GM23338 (cell line): ENCODE measurements at regions not wholly inside any gene's neighbourhood (a gene's known extent, or its start where the extent isn't known, plus 50 kb on each side); places are given as distances from the start of the nearest gene placed in this dataset.

Experiments
- ATAC-seq: fragments of 200-7000 bp; cut with Tn5 transposase; 3 replicates; pipeline ENCODE4 v1.9.1; 2020
- DNase-seq: peaks from one replicate; pipeline ENCODE4 v3.0.0-alpha.2; 2015; ENCODE audit warnings: low spot score
- H2AFZ ChIP-seq: fragments of 200-600 bp; sonication (generic); 2 replicates; pipeline ENCODE4 v1.8.0; 2016; ENCODE audit warnings: antibody characterized with exemption, mild to moderate bottlenecking, moderate library complexity
- H3F3A ChIP-seq: fragments of 200-600 bp; sonication (generic); replicated peaks from 2 replicates; pipeline ENCODE4 v1.8.0; 2017; ENCODE audit warnings: antibody characterized with exemption, mixed run types, low read depth
- H3K27ac ChIP-seq: fragments of 200-600 bp; sonication (generic); 2 replicates; pipeline ENCODE4 v1.6.1; 2016; ENCODE audit warnings: low read depth
- H3K27me3 ChIP-seq: fragments of 200-600 bp; sonication (generic); 2 replicates; pipeline ENCODE4 v1.8.0; 2016; ENCODE audit warnings: mild to moderate bottlenecking, mixed run types, moderate library complexity; ENCODE audit not compliant: insufficient read depth
- H3K36me3 ChIP-seq: fragments of 200-600 bp; sonication (generic); 2 replicates; pipeline ENCODE4 v1.8.0; 2016; ENCODE audit warnings: mild to moderate bottlenecking; ENCODE audit not compliant: insufficient read depth
- H3K4me1 ChIP-seq: fragments of 200-600 bp; sonication (generic); 2 replicates; pipeline ENCODE4 v1.8.0; 2016; ENCODE audit warnings: mild to moderate bottlenecking, moderate library complexity; ENCODE audit not compliant: insufficient read depth
- H3K4me2 ChIP-seq: fragments of 200-600 bp; sonication (generic); 2 replicates; pipeline ENCODE4 v1.7.1; 2017; ENCODE audit warnings: mixed run types
- H3K4me3 ChIP-seq: fragments of 200-600 bp; sonication (generic); 2 replicates; pipeline ENCODE4 v1.6.1; 2016; ENCODE audit warnings: mixed run types
- H3K79me2 ChIP-seq: fragments of 200-600 bp; sonication (generic); replicated peaks from 2 replicates; pipeline ENCODE4 v1.8.0; 2017; ENCODE audit warnings: mild to moderate bottlenecking; ENCODE audit not compliant: insufficient read depth
- H3K9me2 ChIP-seq: fragments of 200-600 bp; sonication (generic); 2 replicates; pipeline ENCODE4 v1.8.0; 2017; ENCODE audit not compliant: insufficient read depth
- H4K20me1 ChIP-seq: fragments of 200-600 bp; sonication (generic); replicated peaks from 2 replicates; pipeline ENCODE4 v1.8.0; 2017; ENCODE audit warnings: mild to moderate bottlenecking; ENCODE audit not compliant: insufficient read depth
- H3K27ac Mint-ChIP-seq: 2 replicates; pipeline ENCODE4 v1.8.0; 2020; ENCODE audit warnings: inconsistent platforms, mild to moderate bottlenecking, moderate library complexity, mixed read lengths
- H3K27me3 Mint-ChIP-seq: 3 replicates; pipeline ENCODE4 v1.8.0; 2022; ENCODE audit warnings: low read depth, mild to moderate bottlenecking, moderate library complexity, mixed read lengths, inconsistent platforms; ENCODE audit not compliant: insufficient read depth, poor library complexity
- H3K36me3 Mint-ChIP-seq: 3 replicates; pipeline ENCODE4 v1.8.0; 2021; ENCODE audit warnings: low read depth, mild to moderate bottlenecking, inconsistent platforms, moderate library complexity, mixed read lengths
- H3K4me1 Mint-ChIP-seq: 3 replicates; pipeline ENCODE4 v1.8.0; 2020; ENCODE audit warnings: mild to moderate bottlenecking, inconsistent platforms, mixed read lengths
- H3K4me3 Mint-ChIP-seq: 3 replicates; pipeline ENCODE4 v1.8.0; 2021; ENCODE audit warnings: moderate library complexity, mild to moderate bottlenecking, inconsistent platforms, mixed read lengths
- H3K9me3 Mint-ChIP-seq: 3 replicates; pipeline ENCODE4 v1.8.0; 2020; ENCODE audit warnings: moderate library complexity, mild to moderate bottlenecking, inconsistent platforms, mixed read lengths
- CREB1 ChIP-seq: fragments of 250-450 bp; sonication (Bioruptor Pico); IDR thresholded peaks from 2 replicates; pipeline ENCODE4 v1.5.0; 2020; ENCODE audit warnings: low read depth, mild to moderate bottlenecking, moderate library complexity
- CTCF ChIP-seq, 2 experiments: fragments of 200-600 bp in 1 of 2; sonication (generic) in 1 of 2; conservative IDR thresholded peaks; 2 replicates each; pipeline versions ENCODE4 v1.5.1 to v1.6.1; 2016 to 2017; ENCODE audit warnings: antibody characterized with exemption in 2 of 2, low read depth in 2 of 2, mild to moderate bottlenecking in 2 of 2, moderate library complexity in 1 of 2
- EZH2 ChIP-seq: fragments of 200-600 bp; sonication (generic); IDR thresholded peaks from one replicate; pipeline ENCODE4 v1.8.0; 2017; ENCODE audit warnings: antibody characterized with exemption, mild to moderate bottlenecking, low read depth; ENCODE audit not compliant: unreplicated experiment
- EZH2phosphoT487 ChIP-seq: fragments of 200-600 bp; sonication (generic); IDR thresholded peaks from one replicate; pipeline ENCODE4 v1.8.1; 2018; ENCODE audit warnings: antibody characterized with exemption; ENCODE audit not compliant: unreplicated experiment
- JUNB ChIP-seq: IDR thresholded peaks from one replicate; pipeline ENCODE4 v1.6.1; 2016; ENCODE audit warnings: antibody characterized with exemption; ENCODE audit not compliant: unreplicated experiment
- NANOG ChIP-seq: IDR thresholded peaks from 2 replicates; pipeline ENCODE4 v1.6.1; 2016; ENCODE audit warnings: antibody characterized with exemption, borderline replicate concordance
- POLR2AphosphoS5 ChIP-seq: IDR thresholded peaks from 2 replicates; pipeline ENCODE4 v1.6.1; 2016; ENCODE audit warnings: antibody characterized with exemption, low read depth
- REST ChIP-seq: IDR thresholded peaks from one replicate; pipeline ENCODE4 v1.6.1; 2018; ENCODE audit warnings: antibody characterized with exemption; ENCODE audit not compliant: unreplicated experiment
- STAT1 ChIP-seq: IDR thresholded peaks from one replicate; pipeline ENCODE4 v1.6.1; 2016; ENCODE audit warnings: antibody characterized with exemption; ENCODE audit not compliant: unreplicated experiment
- ZNF114 ChIP-seq: fragments of 250-450 bp; sonication (Bioruptor Pico); IDR thresholded peaks from 2 replicates; pipeline ENCODE4 v1.5.0; 2020; ENCODE audit warnings: mild to moderate bottlenecking, moderate library complexity
- ZNF331 ChIP-seq: fragments of 250-450 bp; sonication (Bioruptor Pico); IDR thresholded peaks from 2 replicates; pipeline ENCODE4 v1.5.0; 2020; ENCODE audit warnings: low read depth, mild to moderate bottlenecking, moderate library complexity
- ZNF462 ChIP-seq: fragments of 250-450 bp; sonication (Bioruptor Pico); IDR thresholded peaks from 2 replicates; pipeline ENCODE4 v1.5.0; 2020; ENCODE audit warnings: mild to moderate bottlenecking, moderate library complexity
- TF ChIP-seq, protein P1 (sequence below): IDR thresholded peaks from 2 replicates; pipeline ENCODE4 v1.6.1; 2016; ENCODE audit warnings: antibody characterized with exemption

- H3K4me1 ChIP-seq = peaks cover 6% of the 10 kb centered on the region
- H3K27ac Mint-ChIP-seq = no peak overlapping the region
- peaks cover 24% of the 10 kb centered on the region for H3K4me1 Mint-ChIP-seq
- 0 out of 2 replicates have a peak, but pooled peaks cover 5% of the 10 kb centered on the region for H3K9me2 ChIP-seq
- no peaks in the 10 kb centered on the region for H4K20me1 ChIP-seq
- no peaks in the 10 kb centered on the region for H3K36me3 ChIP-seq
- no peaks in the 10 kb centered on the region for H3K27me3 ChIP-seq
- H3K27me3 Mint-ChIP-seq = peaks cover 31% of the 10 kb centered on the region
- H3F3A ChIP-seq = no peaks in the 10 kb centered on the region
- no peak overlapping the region for H2AFZ ChIP-seq
- no peak overlapping the region for H3K4me3 ChIP-seq
- no peak overlapping the region for H3K27ac ChIP-seq
- no peak for TF ChIP-seq ZNF114 (CRISPR knock-in tag)
- no peak for TF ChIP-seq STAT1
- TF ChIP-seq EZH2phosphoT487 = no peak
- no peak for TF ChIP-seq JUNB
- no peak for TF ChIP-seq ZNF462 (CRISPR knock-in tag)
- no peak for TF ChIP-seq REST
- TF ChIP-seq EZH2 = no peak
- no peak for TF ChIP-seq ZNF331 (CRISPR knock-in tag)
- no peak for TF ChIP-seq CTCF (conservative IDR thresholded peaks at IDR 0.05; ENCODE audit: low read depth in 2 of 2)
- TF ChIP-seq POLR2AphosphoS5 = no peak
- TF ChIP-seq, protein P1, sequence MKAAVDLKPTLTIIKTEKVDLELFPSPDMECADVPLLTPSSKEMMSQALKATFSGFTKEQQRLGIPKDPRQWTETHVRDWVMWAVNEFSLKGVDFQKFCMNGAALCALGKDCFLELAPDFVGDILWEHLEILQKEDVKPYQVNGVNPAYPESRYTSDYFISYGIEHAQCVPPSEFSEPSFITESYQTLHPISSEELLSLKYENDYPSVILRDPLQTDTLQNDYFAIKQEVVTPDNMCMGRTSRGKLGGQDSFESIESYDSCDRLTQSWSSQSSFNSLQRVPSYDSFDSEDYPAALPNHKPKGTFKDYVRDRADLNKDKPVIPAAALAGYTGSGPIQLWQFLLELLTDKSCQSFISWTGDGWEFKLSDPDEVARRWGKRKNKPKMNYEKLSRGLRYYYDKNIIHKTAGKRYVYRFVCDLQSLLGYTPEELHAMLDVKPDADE = no peak
- no peak for TF ChIP-seq CREB1 (CRISPR knock-in tag)
- no peak for TF ChIP-seq NANOG
- no peak overlapping the region for H3K4me2 ChIP-seq
- no peaks in the 10 kb centered on the region for H3K79me2 ChIP-seq
- DNase-seq (no peak), ATAC-seq (no peak)
- H3K4me3 Mint-ChIP-seq = no peak overlapping the region
- H3K9me3 Mint-ChIP-seq = peaks cover 2% of the 10 kb centered on the region; the same call in 2 of the 3 replicates
- H3K36me3 Mint-ChIP-seq = 0 out of 3 replicates have a peak, but pooled peaks cover under 1% of the 10 kb centered on the region
Observed at GRCh38 chr17:77769762-77770161, 188.7 kb upstream of the TNRC6C start.
